ENCODE measurements at regions not wholly inside any gene's neighbourhood (a gene's known extent, or its start where the extent isn't known, plus 50 kb on each side); places are given as distances from the start of the nearest gene placed in this dataset.

DNA sequence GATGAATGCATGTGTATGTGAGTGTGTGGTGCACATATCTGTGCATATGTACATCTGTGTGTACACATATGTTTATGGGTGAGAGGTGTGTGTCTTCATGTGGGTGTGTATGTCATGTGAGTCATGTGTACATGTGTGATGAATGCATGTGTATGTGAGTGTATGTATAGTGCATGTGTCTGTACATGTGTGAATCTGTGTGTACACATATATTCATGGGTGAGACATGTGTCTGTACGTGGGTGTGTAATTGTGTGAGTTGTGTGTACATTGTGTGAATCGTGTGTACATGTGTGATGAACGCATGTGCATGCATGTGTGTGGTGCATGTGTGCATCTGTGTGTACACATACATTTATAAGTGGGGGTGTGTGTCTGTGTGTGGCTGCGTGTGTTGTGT is 146.9 kb upstream of the TMEM132C start (continued):
- TF ChIP-seq, protein P1, sequence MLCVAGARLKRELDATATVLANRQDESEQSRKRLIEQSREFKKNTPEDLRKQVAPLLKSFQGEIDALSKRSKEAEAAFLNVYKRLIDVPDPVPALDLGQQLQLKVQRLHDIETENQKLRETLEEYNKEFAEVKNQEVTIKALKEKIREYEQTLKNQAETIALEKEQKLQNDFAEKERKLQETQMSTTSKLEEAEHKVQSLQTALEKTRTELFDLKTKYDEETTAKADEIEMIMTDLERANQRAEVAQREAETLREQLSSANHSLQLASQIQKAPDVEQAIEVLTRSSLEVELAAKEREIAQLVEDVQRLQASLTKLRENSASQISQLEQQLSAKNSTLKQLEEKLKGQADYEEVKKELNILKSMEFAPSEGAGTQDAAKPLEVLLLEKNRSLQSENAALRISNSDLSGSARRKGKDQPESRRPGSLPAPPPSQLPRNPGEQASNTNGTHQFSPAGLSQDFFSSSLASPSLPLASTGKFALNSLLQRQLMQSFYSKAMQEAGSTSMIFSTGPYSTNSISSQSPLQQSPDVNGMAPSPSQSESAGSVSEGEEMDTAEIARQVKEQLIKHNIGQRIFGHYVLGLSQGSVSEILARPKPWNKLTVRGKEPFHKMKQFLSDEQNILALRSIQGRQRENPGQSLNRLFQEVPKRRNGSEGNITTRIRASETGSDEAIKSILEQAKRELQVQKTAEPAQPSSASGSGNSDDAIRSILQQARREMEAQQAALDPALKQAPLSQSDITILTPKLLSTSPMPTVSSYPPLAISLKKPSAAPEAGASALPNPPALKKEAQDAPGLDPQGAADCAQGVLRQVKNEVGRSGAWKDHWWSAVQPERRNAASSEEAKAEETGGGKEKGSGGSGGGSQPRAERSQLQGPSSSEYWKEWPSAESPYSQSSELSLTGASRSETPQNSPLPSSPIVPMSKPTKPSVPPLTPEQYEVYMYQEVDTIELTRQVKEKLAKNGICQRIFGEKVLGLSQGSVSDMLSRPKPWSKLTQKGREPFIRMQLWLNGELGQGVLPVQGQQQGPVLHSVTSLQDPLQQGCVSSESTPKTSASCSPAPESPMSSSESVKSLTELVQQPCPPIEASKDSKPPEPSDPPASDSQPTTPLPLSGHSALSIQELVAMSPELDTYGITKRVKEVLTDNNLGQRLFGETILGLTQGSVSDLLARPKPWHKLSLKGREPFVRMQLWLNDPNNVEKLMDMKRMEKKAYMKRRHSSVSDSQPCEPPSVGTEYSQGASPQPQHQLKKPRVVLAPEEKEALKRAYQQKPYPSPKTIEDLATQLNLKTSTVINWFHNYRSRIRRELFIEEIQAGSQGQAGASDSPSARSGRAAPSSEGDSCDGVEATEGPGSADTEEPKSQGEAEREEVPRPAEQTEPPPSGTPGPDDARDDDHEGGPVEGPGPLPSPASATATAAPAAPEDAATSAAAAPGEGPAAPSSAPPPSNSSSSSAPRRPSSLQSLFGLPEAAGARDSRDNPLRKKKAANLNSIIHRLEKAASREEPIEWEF (IDR thresholded peaks at IDR 0.05; ENCODE audit: insufficient replicate concordance, low read depth, low read length), result no peak
- TF ChIP-seq ZZZ3 (IDR thresholded peaks at IDR 0.05; ENCODE audit: control insufficient read depth, insufficient read length, low read depth) (no peak), RAD21 (IDR thresholded peaks at IDR 0.05; ENCODE audit: insufficient read depth, low read depth, low read length) (no peak), SRF (IDR thresholded peaks at IDR 0.05; ENCODE audit: low read depth in 2 of 2, low read length in 2 of 2) (no peak)

DNA sequence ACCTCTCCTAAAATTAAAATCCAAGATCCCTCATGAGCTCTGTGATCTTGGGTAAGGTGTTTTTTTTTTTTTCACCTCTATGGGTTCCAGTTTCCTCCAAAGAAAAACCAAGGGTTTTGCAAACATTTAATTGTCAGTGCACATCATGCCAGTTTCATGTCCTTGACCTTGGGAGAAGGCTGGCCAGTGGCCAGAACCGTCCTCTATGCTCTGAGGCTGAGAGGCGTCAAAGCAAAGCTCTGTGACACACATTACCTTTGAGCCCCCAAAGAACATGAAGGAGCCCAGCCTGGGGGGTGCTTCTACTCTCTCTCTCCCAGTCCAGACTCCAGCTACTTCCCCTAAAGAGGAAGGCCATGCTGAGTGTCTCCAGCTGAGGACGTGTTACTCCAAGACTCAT is 145.5 kb upstream of the TMEM132C start:
- CTCF ChIA-PET, result no interaction called here

More for the DNA sequence above, 145.5 kb upstream of the TMEM132C start:
- in situ Hi-C loops (cut with MboI) (no loop called here), intact Hi-C loops (cut with micrococcal nuclease; ENCODE audit: unreplicated experiment) (no loop called here)
- no peaks in the 10 kb centered on the region for H3K27me3 ChIP-seq (replicated peaks in 1 of 2; ENCODE audit: control insufficient read depth in 2 of 2, insufficient read depth in 2 of 2, low read length in 1 of 2)
- no peaks in the 10 kb centered on the region for H4K20me1 ChIP-seq (ENCODE audit: control insufficient read depth, insufficient read depth)
- 15% methylated on average over 3 of the region's 3 CpGs for WGBS (ENCODE audit: insufficient coverage, insufficient replicate concordance, low lambda C conversion rate, missing lambda C conversion rate)
- H3K36me3 ChIP-seq (ENCODE audit: control insufficient read depth in 2 of 2, insufficient read depth in 2 of 2, low read length in 1 of 2), result no peaks in the 10 kb centered on the region
- H2AFZ ChIP-seq (ENCODE audit: control insufficient read depth, low read depth, low read length), result no peak overlapping the region
- TF ChIP-seq ZNF274 (IDR thresholded peaks at IDR 0.05; ENCODE audit: insufficient read depth, insufficient read length), result no peak
- TF ChIP-seq FOXK2 (IDR thresholded peaks at IDR 0.05), result no peak
- TF ChIP-seq BCL11A (IDR thresholded peaks at IDR 0.05; ENCODE audit: low read depth, low read length), result no peak
- no peak for TF ChIP-seq SUPT20H (IDR thresholded peaks at IDR 0.05; ENCODE audit: borderline replicate concordance, control insufficient read depth, low read depth, low read length)
- TF ChIP-seq SREBF1 (IDR thresholded peaks at IDR 0.05; ENCODE audit: low read length), result no peak
- no peak for TF ChIP-seq MYB (IDR thresholded peaks at IDR 0.05; ENCODE audit: borderline replicate concordance, low read depth, low read length)
- TF ChIP-seq ATF7 (IDR thresholded peaks at IDR 0.05; ENCODE audit: low read depth), result no peak
- TF ChIP-seq ZNF207 (IDR thresholded peaks at IDR 0.05; ENCODE audit: borderline replicate concordance), result no peak
- TF ChIP-seq RFX5 (IDR thresholded peaks at IDR 0.05; ENCODE audit: low read depth, low read length), result no peak
- no peak for TF ChIP-seq WRNIP1 (IDR thresholded peaks at IDR 0.05; ENCODE audit: borderline replicate concordance, low read depth, low read length)
- no peak overlapping the region for H3K4me2 ChIP-seq (ENCODE audit: control insufficient read depth, insufficient read depth)
- no peaks in the 10 kb centered on the region for H3K79me2 ChIP-seq (ENCODE audit: control insufficient read depth, insufficient read depth, low read length)
- no peak overlapping the region for H3K9ac ChIP-seq (ENCODE audit: control insufficient read depth, insufficient read depth, low read length)
- H3K4me1 ChIP-seq (ENCODE audit: control insufficient read depth, insufficient read depth, low read length), result no peaks in the 10 kb centered on the region
- POLR2A ChIA-PET, result no interaction called here
- ATAC-seq (no peak), FAIRE-seq (no peak), DNase-seq (ENCODE audit: low read depth, low spot score) (no peak)
- RAD21 ChIA-PET (ENCODE audit: unreplicated experiment), result no interaction called here
- H3K9me3 ChIP-seq (replicated peaks; ENCODE audit: control insufficient read depth, insufficient read depth, low read length), result no peaks in the 10 kb centered on the region; the same call in 2 of the 3 replicates
- BruUV-seq (replicated peaks), result no TSS peak
- no peak overlapping the region for H3K4me3 ChIP-seq
- SMC1A ChIA-PET (ENCODE audit: uncharacterized antibody, unreplicated experiment), result no interaction called here
- no peak overlapping the region for H3K27ac ChIP-seq (ENCODE audit: control insufficient read depth, insufficient read depth)
